ENCODE measurements at regions not wholly inside any gene's neighbourhood (a gene's known extent, or its start where the extent isn't known, plus 50 kb on each side); places are given as distances from the start of the nearest gene placed in this dataset.

- TF ChIP-seq, protein P1, sequence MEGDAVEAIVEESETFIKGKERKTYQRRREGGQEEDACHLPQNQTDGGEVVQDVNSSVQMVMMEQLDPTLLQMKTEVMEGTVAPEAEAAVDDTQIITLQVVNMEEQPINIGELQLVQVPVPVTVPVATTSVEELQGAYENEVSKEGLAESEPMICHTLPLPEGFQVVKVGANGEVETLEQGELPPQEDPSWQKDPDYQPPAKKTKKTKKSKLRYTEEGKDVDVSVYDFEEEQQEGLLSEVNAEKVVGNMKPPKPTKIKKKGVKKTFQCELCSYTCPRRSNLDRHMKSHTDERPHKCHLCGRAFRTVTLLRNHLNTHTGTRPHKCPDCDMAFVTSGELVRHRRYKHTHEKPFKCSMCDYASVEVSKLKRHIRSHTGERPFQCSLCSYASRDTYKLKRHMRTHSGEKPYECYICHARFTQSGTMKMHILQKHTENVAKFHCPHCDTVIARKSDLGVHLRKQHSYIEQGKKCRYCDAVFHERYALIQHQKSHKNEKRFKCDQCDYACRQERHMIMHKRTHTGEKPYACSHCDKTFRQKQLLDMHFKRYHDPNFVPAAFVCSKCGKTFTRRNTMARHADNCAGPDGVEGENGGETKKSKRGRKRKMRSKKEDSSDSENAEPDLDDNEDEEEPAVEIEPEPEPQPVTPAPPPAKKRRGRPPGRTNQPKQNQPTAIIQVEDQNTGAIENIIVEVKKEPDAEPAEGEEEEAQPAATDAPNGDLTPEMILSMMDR (IDR thresholded peaks at IDR 0.05), result no peak
- no peaks in the 10 kb centered on the region for H3K9me3 Mint-ChIP-seq
- WGBS (ENCODE audit: insufficient coverage), result 25% methylated on average over 1 of the region's 2 CpGs
- Histone ChIP-seq H3K27ac (ENCODE audit: low read length) (no peak overlapping the region), H3K36me3 (ENCODE audit: control insufficient read depth, insufficient read depth, low read length) (no peaks in the 10 kb centered on the region), H3K4me1 (ENCODE audit: control insufficient read depth, insufficient read depth, low read length) (no peaks in the 10 kb centered on the region), H3K9me3 (ENCODE audit: control insufficient read depth, insufficient read depth, low read length) (no peaks in the 10 kb centered on the region), H3K27me3 (ENCODE audit: control insufficient read depth, insufficient read depth, low read length) (no peaks in the 10 kb centered on the region), H3K4me3 (ENCODE audit: low read length) (no peak overlapping the region)
- peaks cover 10 to 48% of the 10 kb centered on the region in 2 donors for H3K27me3 Mint-ChIP-seq (ENCODE audit: low read depth in 2 of 2)
- intact Hi-C loops (cut with micrococcal nuclease), result no loop called here
- H3K36me3 Mint-ChIP-seq, result no peaks in the 10 kb centered on the region
- H3K4me1 Mint-ChIP-seq, result no peaks in the 10 kb centered on the region
- ATAC-seq, result no peak
- no peak for DNase-seq
- no peak overlapping the region for H3K27ac Mint-ChIP-seq
- no peak overlapping the region for H3K4me3 Mint-ChIP-seq
Measured at GRCh38 chrX:15985937-15986336, 131.3 kb upstream of the AP1S2 start.

GRCh38 chrX:15983034-15983433 is 128.4 kb upstream of the AP1S2 start:
- Histone ChIP-seq H3K4me3 (ENCODE audit: low read length) (no peak overlapping the region), H3K4me1 (ENCODE audit: control insufficient read depth, insufficient read depth, low read length) (no peaks in the 10 kb centered on the region), H3K27me3 (ENCODE audit: control insufficient read depth, insufficient read depth, low read length) (no peaks in the 10 kb centered on the region), H3K27ac (ENCODE audit: low read length) (no peak overlapping the region), H3K36me3 (ENCODE audit: control insufficient read depth, insufficient read depth, low read length) (no peaks in the 10 kb centered on the region), H3K9me3 (ENCODE audit: control insufficient read depth, insufficient read depth, low read length) (no peaks in the 10 kb centered on the region)
- WGBS (ENCODE audit: insufficient coverage), result 88% methylated on average over 1 of the region's 1 CpG
- no peaks in the 10 kb centered on the region for H3K36me3 Mint-ChIP-seq
- H3K9me3 Mint-ChIP-seq, result no peaks in the 10 kb centered on the region
- ATAC-seq (no peak), DNase-seq (no peak)
- intact Hi-C loops (cut with micrococcal nuclease), result no loop called here
- H3K27me3 Mint-ChIP-seq (ENCODE audit: low read depth in 2 of 2), result peaks cover 7 to 41% of the 10 kb centered on the region in 2 donors
- no peak overlapping the region for H3K27ac Mint-ChIP-seq
- no peak overlapping the region for H3K4me3 Mint-ChIP-seq
- TF ChIP-seq, protein P1 (IDR thresholded peaks at IDR 0.05), result no peak
- H3K4me1 Mint-ChIP-seq, result no peaks in the 10 kb centered on the region

- DNase-seq (no peak), ATAC-seq (no peak)
- Histone ChIP-seq H3K27ac (ENCODE audit: low read length) (no peak overlapping the region), H3K36me3 (ENCODE audit: control insufficient read depth, insufficient read depth, low read length) (no peaks in the 10 kb centered on the region), H3K9me3 (ENCODE audit: control insufficient read depth, insufficient read depth, low read length) (no peaks in the 10 kb centered on the region), H3K27me3 (ENCODE audit: control insufficient read depth, insufficient read depth, low read length) (no peaks in the 10 kb centered on the region), H3K4me1 (ENCODE audit: control insufficient read depth, insufficient read depth, low read length) (no peaks in the 10 kb centered on the region), H3K4me3 (ENCODE audit: low read length) (no peak overlapping the region)
- Mint-ChIP-seq H3K4me1 (no peaks in the 10 kb centered on the region), H3K27me3 (ENCODE audit: low read depth in 2 of 2) (peaks cover 0 to 49% of the 10 kb centered on the region in 2 donors), H3K9me3 (no peaks in the 10 kb centered on the region), H3K27ac (no peak overlapping the region), H3K4me3 (no peak overlapping the region), H3K36me3 (no peaks in the 10 kb centered on the region)
- no CpG with 5 or more reads among the region's 3 CpGs for WGBS (ENCODE audit: insufficient coverage)
- intact Hi-C loops (cut with micrococcal nuclease), result no loop called here
- TF ChIP-seq, protein P1 (IDR thresholded peaks at IDR 0.05), result no peak
Measured at GRCh38 chrX:15977644-15978043, 123.0 kb upstream of the AP1S2 start.

DNA sequence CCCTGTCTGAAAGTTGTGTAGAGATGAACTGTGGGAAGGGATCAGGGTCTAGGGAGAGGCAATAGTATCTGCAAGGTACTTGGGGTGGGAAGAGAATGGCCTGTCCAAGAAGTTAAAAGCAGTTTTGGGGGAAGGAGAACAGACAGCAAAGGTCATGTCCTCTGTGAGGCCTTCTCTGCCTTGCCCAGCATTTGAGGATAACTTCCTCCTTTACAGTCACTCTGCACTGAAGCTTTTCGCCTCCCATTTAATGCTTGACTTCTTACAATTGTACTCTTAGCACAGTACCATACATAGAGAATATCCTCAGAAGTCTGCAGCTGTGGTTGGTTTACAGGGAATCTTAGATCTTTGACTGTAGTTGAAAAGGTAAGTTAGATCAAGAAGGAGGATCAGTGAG is 121.8 kb upstream of the AP1S2 start:
- H3K27me3 Mint-ChIP-seq (ENCODE audit: low read depth in 2 of 2), result peaks cover 0 to 43% of the 10 kb centered on the region in 2 donors
- no peaks in the 10 kb centered on the region for H3K4me1 Mint-ChIP-seq
- no peaks in the 10 kb centered on the region for H3K36me3 ChIP-seq (ENCODE audit: control insufficient read depth, insufficient read depth, low read length)
- H3K27ac ChIP-seq (ENCODE audit: low read length), result no peak overlapping the region
- H3K4me3 ChIP-seq (ENCODE audit: low read length), result no peak overlapping the region
- intact Hi-C loops (cut with micrococcal nuclease), result no loop called here
- TF ChIP-seq, protein P1 (IDR thresholded peaks at IDR 0.05), result no peak
- 78% methylated on average over 1 of the region's 1 CpG for WGBS (ENCODE audit: insufficient coverage)
- ATAC-seq (no peak), DNase-seq (no peak)
- no peaks in the 10 kb centered on the region for H3K36me3 Mint-ChIP-seq
- no peak overlapping the region for H3K4me3 Mint-ChIP-seq
- H3K27me3 ChIP-seq (ENCODE audit: control insufficient read depth, insufficient read depth, low read length), result no peaks in the 10 kb centered on the region
- no peaks in the 10 kb centered on the region for H3K9me3 Mint-ChIP-seq
- no peaks in the 10 kb centered on the region for H3K9me3 ChIP-seq (ENCODE audit: control insufficient read depth, insufficient read depth, low read length)
- no peak overlapping the region for H3K27ac Mint-ChIP-seq
- H3K4me1 ChIP-seq (ENCODE audit: control insufficient read depth, insufficient read depth, low read length), result no peaks in the 10 kb centered on the region

Data from natural killer cell (primary cell).